ENCODE measurements at regions not wholly inside any gene's neighbourhood (a gene's known extent, or its start where the extent isn't known, plus 50 kb on each side); places are given as distances from the start of the nearest gene placed in this dataset.
"Not testable (repeated sequence)": the region's sequence is repeated elsewhere in the genome, so short reads cannot be mapped to it uniquely, and the experiment has no call there.

- not testable (repeated sequence) for TF ChIP-seq EZH2 (IDR thresholded peaks at IDR 0.05; ENCODE audit: low read depth); CTCF (conservative IDR thresholded peaks at IDR 0.05)
Measured at GRCh38 chr13:32847976-32848375, 168.2 kb upstream of the KL start.
